Right renal pelvis (tissue), 4 donors: ENCODE measurements at regions not wholly inside any gene's neighbourhood (a gene's known extent, or its start where the extent isn't known, plus 50 kb on each side); places are given as distances from the start of the nearest gene placed in this dataset.

Experiments used
- DNase-seq, 4 donors: peaks; one replicate each; pipeline ENCODE4 v3.0.0-alpha.2; 2013; ENCODE audit warnings: low read depth in 4 of 4, low spot score in 3 of 4, missing footprints in 1 of 4

DNA sequence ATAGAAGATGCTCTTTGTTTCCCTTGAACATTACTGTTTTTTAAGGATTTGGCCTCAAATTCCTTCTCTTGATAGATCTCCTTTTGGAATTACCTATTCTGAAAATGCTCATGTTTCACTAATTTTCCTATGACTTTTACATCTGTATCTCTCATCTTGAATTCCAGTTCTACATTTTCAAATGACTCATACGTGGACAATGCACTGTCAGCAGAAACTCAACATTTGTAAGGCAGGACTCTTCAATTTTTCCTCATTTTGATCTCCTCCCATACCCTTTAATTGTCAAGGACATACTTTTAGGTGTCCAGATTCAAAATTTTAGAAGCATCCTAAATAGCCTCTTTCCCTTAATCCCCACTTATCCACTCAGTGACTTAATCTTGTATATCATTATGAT lies 341.0 kb upstream of the RASGRP1 start:
- no peak for DNase-seq

DNA sequence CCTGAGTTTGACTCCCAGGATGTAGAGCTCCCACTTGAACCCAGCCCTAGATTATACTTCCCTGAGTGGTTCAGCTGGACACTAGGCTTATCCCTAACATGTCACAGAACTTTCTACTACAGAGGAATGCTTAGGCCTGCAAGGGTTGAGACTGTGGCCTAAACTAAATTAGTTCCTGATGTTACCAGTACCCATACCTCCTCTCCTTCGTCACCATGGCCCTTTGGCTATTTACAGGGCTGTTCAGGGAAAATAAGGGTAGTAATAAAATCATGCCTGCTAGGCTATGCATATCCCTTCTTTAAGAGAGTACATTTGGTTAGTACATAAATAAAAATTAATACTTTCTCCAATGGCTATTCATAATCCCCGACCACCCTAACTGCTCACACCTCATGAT lies 356.4 kb upstream of the RASGRP1 start:
- DNase-seq, result no peak

DNA sequence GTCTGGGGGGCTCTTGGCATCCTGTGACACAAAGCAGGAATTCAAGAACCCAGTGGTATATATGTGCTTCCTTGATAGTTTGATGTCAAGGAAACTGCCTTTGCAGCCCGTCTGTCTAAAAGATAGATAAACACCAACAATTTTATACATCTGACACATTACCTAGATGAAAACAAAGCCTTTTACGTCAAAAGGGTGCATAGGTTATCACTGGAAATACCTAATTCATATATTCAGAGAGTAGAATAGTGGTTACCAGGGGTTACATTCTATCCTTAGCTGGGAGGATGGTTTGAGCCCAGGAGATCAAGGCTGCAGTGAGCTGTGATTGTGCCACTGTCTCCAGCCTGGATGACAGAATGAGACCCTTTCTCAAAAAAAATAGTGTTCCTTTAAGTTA lies 356.9 kb upstream of the RASGRP1 start:
- no peak for DNase-seq

DNA sequence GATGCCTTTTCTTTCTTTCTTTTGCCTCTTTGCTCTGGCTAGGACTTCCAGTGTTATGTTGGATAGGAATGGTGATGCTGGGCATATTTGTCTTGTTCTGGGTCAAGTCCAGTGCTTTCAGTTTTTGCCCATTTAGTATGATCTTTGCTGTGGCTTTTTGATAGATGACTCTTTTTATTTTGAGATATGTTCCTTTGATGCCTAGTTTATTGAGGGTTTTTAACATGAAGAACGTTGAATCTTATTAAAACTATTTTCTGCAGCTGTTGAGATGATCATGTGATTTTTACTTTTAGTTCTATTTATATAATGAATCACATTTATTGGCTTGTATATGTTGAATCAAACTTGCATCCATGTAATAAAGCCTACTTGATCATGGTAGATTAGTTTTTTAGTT lies 363.8 kb upstream of the RASGRP1 start:
- no peak for DNase-seq

DNA sequence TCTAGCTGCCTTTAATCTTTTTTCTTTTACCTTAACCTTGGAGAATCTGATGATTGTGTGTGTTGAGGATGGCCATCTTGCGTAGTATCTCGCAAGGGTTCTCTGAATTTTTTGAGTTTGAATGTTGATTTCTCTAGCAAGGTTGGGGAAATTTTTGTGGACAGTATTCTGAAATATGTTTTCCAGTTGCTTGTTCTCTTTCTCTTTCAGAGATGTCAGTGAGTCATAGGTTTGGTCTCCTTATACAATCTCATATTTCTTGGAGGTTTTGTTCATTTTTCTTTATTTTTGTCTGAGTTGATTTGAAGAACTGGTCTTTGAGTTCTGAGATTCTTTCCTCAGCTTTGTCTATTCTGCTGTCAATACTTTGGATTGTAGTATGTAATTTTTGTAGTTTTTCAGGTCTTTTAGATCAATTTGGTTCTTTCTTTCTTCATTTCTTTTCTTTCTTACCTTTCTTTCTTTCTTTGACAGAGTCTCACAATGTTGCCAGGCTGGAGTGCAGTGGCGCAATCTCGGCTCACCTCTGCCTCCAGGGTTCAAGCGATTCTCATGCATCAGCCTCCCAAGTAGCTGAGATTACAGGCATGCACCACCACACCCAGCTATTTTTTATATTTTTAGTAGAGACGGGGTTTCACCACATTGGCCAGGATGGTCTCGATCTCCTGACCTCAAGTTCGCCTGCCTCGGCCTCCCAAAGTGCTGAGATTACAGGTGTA lies 366.4 kb upstream of the RASGRP1 start:
- no peak for DNase-seq

DNA sequence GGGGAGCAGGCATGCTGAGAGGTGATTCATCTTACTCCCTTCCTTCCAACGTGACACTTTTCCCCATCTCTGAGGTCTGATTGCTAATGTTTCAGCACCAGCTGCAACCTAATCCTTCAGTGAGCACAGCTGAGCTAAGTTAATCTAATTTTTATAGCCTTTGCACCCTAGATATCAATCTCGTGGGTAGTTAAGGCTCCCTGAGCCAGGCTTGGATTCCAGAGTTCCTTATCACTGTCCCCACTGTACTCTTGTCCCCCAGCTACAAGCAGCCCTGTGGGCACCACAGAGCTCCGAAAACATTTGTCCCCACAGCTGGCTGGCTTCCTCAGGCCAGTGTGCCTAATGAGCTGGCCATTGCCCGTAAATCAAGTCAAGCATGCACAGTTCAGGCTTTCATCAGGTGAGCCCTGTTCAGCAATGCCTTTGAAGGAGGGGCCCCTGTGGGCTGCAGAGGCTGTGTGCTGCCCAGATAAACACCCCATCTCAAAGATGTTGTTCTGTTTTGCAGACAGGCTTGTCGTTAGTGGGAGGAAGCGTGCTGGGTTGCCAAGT lies 376.9 kb upstream of the RASGRP1 start:
- DNase-seq, result peak; percentile 33 to 65 (median 50)

DNA sequence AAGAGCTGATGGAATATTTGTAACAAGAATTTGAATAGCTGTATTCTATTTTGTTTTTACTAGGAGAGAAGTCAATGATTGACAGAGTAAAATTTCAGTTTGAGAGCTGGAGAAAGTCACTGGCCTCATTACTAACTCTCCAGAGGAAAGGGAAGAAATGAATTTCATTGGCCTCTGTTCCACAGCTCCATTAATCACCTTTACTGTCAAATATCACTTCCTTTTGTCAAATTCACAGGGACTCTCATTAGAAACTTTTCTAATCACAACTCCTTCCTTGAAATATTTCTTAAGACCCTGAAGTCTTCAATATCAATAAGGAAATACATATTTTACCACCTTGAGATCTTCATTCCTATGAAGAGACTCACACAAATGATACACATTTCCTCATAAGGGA lies 379.9 kb upstream of the RASGRP1 start:
- peak in 1 of 4 donors; percentile 31 for DNase-seq

DNA sequence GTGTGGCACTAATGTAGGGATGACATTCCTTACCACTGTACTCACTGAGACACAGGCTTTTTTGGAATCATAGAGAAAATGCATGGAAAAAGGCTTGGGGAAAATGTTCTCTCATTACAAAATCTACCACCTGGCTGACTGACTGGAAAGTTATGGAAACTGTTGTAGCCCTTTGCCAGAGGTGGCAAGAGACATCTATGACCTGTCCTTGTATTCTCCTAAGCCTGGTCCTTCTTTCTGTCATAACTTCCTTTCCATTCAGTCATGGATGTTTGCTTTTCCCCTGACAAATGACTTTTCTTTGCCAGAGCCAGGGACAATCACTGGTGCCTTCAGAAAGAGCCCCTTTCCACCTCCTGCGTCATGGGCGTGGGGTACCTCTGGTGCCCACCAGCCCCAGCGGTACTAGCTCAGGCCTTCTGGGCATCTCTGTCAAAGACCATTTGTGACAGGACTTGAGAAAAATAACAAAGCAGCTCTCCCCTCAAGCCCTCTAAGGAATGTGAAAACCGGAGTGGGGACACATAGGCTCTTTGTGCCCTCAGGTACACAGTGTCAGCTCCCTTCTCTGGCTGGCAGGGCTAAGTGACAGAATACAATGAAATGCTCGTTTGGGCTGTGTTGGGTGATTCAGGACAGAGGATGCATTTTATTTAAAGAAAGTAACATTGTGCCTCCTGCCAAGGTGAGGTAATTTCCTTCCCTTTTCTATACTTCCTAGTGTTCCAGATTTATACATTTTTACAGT lies 381.1 kb upstream of the RASGRP1 start:
- no peak for DNase-seq

DNA sequence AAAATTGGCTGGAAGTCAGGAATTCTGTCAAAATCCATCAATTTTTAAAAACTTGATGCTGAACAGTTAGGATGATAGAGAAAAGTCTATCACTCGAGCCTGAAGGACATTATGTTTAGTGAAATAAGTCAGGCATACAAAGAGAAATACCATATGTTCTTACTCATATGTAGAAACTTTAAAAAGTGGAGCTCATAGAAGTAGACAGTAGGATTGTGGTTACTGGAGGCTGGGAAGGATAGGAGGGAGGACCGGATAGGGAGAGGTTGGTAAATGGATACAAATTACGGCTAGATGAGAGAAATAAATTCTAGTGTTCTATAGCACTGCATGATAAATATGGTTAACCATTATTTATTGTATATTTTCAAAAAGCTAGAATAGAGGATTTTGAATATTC lies 389.5 kb upstream of the RASGRP1 start:
- DNase-seq, result no peak

DNA sequence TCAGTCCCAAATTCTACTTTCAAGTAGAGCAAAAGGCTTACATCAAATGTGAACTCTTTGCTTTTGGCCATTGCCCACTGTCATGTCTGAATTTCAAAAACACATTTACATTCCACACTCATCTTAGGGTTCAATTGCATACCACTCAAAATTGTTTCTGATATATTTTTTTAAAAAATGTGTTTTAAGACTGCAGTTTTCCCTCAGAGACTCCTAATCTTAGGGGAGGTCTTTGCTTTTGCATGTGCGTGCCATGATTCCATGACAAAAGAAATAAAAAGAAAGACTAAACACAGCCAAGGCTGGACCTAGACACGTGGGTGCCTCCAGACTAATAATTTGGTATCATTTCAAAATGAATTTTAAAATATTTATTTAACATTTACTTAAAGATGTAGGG lies 396.8 kb upstream of the RASGRP1 start:
- no peak for DNase-seq

DNA sequence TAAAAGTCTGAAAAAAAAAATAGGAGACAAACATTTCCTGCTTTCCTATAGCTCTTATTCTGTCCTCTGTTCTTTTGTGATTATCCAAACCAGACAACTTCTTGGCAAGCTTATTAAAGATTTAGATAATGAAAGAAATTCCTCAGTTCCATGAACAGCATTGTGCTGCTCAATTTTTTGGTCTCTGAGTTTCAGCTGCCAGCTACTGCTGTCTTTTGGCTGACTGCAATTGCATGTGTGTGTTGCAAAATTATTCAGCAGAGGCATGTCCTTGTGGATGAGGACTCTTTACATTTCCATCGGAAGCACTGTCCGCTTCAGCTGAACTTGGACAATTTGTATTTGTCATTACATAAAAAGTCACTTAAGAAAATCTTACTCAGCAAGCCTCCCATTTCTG lies 397.3 kb upstream of the RASGRP1 start:
- DNase-seq, result no peak

DNA sequence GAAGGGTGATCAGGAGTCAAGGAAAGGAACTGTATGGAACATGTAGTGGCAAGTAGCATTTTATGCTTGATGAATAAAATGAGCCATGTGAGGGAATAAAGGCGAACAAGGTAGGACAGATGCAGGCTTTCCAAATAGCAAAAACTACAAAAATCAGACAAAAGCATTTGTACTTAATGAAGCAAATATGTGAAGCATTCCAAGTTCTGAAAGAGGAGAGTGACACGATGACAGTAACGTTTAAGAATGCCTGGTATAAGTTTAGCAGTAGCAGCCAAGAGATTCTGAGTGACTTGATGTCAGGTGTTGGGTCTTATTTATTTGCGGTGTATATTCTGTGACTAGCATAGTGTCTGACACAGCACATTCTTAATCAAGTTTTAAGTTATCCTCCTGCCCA lies 408.2 kb upstream of the RASGRP1 start:
- no peak for DNase-seq

DNA sequence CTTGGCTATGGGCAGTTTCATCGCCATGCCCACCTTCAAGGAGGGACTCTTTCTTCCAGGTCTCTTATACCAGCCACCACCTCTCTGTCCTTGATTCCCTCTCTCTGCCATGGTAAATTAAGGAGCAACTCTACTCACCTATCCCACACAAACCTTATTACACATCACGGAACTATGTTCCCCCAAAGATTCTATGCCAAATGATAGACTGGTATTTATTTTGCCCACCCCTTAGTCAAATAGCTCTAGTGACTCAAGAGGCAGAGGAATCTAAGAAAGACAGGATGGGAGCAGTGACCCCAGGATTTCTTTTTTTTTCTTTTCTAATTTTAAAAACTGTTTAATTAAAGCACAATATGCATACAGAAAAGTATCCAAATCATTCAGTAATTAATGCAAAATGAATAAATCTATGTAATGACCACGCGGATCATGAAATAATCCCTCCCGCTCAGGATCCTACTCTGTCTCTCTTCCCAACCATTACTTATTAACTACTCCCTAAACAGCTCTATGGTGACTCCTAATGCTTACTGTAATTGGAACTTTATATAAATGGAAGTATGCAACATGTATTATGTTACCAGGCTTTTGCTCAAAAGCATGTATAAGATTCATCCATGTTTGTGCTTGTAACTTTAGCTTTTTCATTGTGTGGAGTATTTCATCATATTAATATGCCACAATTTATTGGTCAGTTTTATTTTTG lies 410.8 kb upstream of the RASGRP1 start:
- DNase-seq, result no peak

DNA sequence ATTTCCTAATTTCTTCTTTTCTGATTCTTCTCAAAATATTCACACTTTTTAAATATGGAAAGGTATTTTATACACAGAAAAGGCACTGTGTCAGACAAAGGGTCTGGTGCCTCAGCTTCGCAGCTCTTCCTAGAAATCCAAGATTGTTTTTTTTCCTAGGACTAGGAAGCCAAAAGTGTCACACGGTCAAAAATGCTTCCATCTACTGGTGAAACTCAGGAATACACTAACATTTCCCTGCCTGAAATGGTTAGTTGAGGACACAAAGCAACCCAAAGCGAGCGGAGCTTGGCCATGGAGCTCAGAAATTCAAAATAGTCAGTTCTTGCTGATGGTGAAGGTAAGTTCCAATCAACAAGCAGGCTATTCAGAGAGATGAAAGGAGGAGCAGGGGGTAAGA lies 426.5 kb upstream of the RASGRP1 start:
- no peak for DNase-seq

DNA sequence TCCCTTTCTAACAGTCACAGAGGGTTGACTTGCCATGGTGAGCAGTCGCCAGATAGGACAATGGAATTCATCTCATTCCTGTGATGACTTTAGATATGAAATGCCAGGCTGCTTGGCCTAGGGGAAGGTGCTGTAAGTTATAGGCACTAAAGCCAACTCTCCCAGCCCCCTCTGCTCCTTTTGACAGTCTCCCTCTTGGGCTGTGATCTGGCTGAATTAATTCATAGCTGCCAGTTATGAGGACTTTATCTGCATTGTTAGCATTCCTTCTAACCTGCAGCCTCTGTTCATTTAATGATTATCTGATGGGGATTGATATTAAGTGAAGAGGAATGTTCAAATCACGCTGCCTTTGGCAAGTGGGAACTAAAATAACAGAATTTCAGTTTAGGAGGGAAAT lies 427.1 kb upstream of the RASGRP1 start:
- no peak for DNase-seq

DNA sequence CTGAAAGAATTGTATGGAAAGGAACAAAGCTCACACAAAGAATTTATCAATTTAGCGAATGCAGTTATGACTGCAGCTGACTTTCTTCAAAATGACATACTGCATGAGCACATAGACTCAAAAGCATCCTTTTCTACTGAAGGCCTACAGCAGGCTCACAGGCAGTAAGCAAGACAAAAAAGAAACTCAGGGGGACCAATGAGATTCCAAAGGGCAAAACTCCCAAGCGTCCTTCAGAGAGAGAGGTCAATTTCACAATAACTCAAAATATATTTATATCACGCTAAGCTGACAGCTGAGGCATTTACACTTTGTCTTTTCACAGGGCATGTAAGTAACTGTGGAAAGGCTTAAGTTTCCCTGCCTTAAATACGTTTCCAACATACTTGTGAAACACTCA lies 427.9 kb upstream of the RASGRP1 start:
- no peak for DNase-seq

DNA sequence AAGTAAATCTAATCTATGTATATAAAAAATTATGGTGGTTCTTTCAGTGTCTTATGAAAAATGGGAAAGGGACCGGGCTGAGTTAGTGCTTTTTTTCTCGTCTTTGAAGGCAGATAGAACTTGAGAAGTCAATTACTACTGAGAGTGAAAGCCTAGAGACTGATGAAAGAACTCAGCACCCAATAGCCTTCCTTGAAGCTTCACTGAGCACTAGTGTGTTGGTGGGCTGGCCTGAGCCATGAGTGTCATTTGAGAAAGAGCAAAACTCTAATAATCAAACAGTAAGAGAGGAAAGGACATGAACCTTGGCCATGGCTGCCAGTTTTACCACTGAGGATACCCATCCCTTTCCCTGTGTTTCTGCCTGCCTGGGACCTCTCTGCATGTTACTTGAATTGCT lies 428.3 kb upstream of the RASGRP1 start:
- DNase-seq, result no peak

DNA sequence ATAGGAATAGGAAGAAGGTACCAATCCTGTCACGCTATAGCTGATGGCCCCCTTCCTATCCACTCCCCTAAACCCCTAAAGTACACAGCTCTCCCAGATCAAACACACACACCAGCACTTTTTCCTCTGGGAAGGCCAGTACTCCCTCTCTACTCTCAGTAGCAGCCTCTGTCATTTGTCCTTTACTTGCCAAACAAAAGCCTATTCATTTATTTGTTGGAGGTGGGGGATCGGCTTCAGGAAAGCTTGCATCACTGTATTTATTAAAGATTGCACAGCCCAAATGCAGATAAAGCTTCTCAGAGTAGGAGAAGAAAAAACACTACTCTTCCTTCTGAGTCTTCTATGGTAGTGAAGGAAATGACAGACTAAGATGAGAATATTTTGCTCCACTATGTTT lies 429.7 kb upstream of the RASGRP1 start:
- DNase-seq, result no peak

DNA sequence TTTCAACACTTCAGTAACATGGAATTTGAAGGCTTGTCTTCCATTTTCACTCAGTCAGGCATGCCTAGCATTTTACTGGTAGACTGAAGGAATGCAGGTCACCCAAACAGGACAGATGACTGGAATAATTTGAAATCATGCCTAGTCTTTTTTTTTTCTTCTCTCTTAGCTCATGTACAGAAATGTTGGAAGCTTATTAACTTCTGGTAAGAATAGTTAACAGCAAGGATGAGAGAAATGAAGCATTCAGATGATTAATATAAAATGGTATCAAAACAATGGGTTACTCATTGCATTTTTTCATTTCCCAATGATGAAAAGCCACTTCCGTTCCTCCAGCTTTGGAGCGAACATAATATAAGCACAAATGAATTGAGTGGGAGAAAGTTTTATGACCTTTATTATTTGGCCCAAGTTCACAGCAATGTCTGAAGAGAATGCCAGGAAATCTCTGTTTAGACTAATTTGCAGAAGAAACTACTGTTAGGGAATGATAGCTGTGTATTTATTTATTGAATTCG lies 431.6 kb upstream of the RASGRP1 start:
- no peak for DNase-seq

DNA sequence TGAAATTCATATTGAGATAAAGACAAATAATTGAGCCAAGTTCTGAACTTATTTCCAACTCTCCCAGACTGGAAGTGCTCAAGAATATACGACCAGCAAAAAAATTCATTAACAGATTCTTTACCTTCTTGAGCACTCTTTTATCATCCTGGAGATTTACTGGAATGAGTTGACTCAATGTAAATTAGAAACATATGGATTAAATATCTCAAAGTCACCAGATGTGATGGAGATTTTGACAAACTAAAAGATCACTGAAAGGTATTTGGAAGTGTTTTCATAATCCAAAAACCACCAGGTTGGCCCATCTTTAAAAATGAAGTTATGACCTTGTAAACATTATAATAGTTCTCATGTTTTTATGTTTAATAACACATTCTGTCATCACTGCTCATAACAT lies 433.2 kb upstream of the RASGRP1 start:
- DNase-seq, result no peak

DNA sequence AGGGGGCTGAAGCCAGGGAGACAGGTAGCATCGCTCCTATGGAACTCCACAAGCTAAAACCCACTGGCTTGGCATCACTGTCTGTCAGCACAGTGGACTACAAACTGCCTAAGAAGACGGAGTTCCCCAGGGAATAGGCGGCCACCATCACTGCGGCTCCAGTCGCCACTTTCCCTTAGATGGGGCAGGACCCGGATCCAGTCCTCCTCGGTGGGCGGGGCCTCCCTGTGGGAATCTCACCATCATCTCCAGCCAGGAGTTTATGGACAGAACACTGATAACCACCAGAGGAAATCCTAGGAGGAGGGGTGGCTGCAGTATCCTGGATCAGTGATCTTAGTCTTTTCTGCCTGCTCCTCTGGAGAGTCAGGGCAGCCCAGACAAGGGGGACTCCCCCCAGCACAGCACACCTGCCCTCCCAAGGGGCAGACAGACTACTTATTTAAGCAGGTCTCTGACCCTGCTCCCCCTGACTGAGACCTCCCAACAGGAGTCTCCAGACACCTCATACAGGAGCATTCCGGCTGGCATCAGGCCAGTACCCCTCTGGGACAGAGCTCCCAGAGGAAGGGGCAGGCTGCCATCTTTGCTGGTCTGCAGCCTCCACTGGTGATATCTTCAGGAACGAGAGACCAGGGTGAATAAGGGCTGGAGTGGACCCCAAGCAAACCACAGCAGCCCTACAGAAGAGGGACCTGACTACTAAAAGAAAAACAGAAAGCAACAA lies 435.6 kb upstream of the RASGRP1 start:
- DNase-seq, result no peak
